OCI-LY1 (cell line): ENCODE measurements at regions not wholly inside any gene's neighbourhood (a gene's known extent, or its start where the extent isn't known, plus 50 kb on each side); places are given as distances from the start of the nearest gene placed in this dataset.

Experiments used
- EZH2 ChIP-seq: fragments of 200-600 bp; sonication (generic), shearing (Covaris generic); IDR thresholded peaks from 2 replicates; pipeline ENCODE4 v1.8.0; 2017; ENCODE audit warnings: borderline replicate concordance, mixed run types, mild to moderate bottlenecking, antibody characterized with exemption, low read length, moderate library complexity, mixed read lengths
- TF ChIP-seq, protein P1 (sequence below): fragments of 200-600 bp; sonication (generic), shearing (Covaris generic); IDR thresholded peaks from 2 replicates; pipeline ENCODE4 v1.5.1; 2017; ENCODE audit warnings: mild to moderate bottlenecking, antibody characterized with exemption, low read length, moderate library complexity, mixed read lengths

DNA sequence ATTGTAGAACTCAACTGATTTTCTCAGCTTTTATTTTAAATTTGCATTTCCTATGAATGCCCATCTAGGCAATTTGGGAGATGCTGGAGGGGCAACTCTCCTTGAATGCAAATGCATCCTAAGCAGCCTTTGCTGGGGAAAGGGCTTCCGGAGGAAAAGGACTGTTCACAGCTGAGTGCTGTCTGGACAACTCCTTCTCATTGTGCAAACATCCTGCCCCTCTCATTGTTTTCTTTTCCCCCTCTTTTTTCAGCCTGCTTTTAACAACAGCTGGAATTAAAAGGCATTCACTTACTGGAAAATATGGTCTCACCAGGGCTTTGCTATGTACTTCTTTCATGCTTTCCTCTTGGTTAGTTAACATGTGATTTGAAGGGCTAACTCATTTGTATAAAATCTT lies 397.8 kb downstream of the FUT8 start:
- TF ChIP-seq, protein P1, sequence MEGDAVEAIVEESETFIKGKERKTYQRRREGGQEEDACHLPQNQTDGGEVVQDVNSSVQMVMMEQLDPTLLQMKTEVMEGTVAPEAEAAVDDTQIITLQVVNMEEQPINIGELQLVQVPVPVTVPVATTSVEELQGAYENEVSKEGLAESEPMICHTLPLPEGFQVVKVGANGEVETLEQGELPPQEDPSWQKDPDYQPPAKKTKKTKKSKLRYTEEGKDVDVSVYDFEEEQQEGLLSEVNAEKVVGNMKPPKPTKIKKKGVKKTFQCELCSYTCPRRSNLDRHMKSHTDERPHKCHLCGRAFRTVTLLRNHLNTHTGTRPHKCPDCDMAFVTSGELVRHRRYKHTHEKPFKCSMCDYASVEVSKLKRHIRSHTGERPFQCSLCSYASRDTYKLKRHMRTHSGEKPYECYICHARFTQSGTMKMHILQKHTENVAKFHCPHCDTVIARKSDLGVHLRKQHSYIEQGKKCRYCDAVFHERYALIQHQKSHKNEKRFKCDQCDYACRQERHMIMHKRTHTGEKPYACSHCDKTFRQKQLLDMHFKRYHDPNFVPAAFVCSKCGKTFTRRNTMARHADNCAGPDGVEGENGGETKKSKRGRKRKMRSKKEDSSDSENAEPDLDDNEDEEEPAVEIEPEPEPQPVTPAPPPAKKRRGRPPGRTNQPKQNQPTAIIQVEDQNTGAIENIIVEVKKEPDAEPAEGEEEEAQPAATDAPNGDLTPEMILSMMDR: no peak
- no peak for TF ChIP-seq EZH2
